ENCODE measurements at regions not wholly inside any gene's neighbourhood (a gene's known extent, or its start where the extent isn't known, plus 50 kb on each side); places are given as distances from the start of the nearest gene placed in this dataset.

DNA sequence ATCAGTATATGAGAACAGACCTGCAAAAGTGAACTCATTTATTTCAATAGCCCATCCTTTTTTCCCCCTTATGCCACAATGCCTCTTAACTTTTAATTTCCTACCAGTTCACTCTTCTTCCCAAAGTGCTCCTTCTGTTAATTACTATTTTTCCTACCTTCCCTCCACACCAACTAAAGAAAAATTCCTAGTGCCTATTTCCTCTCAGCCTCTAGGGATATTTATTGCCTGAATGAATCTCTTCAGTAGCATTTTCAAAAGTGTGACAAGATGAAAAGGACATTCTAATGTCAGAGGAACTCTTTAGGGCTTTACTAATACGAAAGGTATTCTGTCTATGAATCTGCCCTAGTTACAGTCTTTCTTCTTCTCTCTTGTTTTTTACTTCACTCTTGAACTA, 181.1 kb upstream of the SPRY1 start:
- intact Hi-C loops (cut with DNase I), result no loop called here
- Histone ChIP-seq H3K27ac (replicated peaks in 1 of 4) (no peak overlapping the region), H3K4me3 (no peak overlapping the region), H3K9me3 (no peaks in the 10 kb centered on the region), H3K36me3 (no peaks in the 10 kb centered on the region), H3K27me3 (no peaks in the 10 kb centered on the region), H3K4me1 (peaks cover 0 to 30% (median 15%) of the 10 kb centered on the region in 4 donors)
- TF ChIP-seq POLR2AphosphoS5 (IDR thresholded peaks at IDR 0.05), result no peak
- no peak for TF ChIP-seq EP300 (IDR thresholded peaks at IDR 0.05)
- no peak for TF ChIP-seq CTCF (IDR thresholded peaks at IDR 0.05)
- no peak for TF ChIP-seq POLR2A (IDR thresholded peaks at IDR 0.05; ENCODE audit: low read depth)
- DNase-seq (ENCODE audit: extremely low spot score), result no peak
- WGBS, result 58% methylated on average over 1 of the region's 1 CpG

- no peaks in the 10 kb centered on the region for H3K27me3 ChIP-seq
- H3K9me3 ChIP-seq, result no peaks in the 10 kb centered on the region
- DNase-seq (ENCODE audit: extremely low spot score), result no peak
- TF ChIP-seq POLR2A (IDR thresholded peaks at IDR 0.05; ENCODE audit: low read depth) (no peak), POLR2AphosphoS5 (IDR thresholded peaks at IDR 0.05) (no peak), CTCF (IDR thresholded peaks at IDR 0.05) (no peak), EP300 (IDR thresholded peaks at IDR 0.05) (no peak)
- no peak overlapping the region for H3K4me3 ChIP-seq
- peaks cover 0 to 30% (median 15%) of the 10 kb centered on the region in 4 donors for H3K4me1 ChIP-seq
- H3K36me3 ChIP-seq, result no peaks in the 10 kb centered on the region
- H3K27ac ChIP-seq (replicated peaks in 1 of 4), result no peak overlapping the region
- WGBS, result 16% methylated on average over 1 of the region's 1 CpG
- intact Hi-C loops (cut with DNase I), result no loop called here
Observed at GRCh38 chr4:123216543-123216942, 180.1 kb upstream of the SPRY1 start.

DNA sequence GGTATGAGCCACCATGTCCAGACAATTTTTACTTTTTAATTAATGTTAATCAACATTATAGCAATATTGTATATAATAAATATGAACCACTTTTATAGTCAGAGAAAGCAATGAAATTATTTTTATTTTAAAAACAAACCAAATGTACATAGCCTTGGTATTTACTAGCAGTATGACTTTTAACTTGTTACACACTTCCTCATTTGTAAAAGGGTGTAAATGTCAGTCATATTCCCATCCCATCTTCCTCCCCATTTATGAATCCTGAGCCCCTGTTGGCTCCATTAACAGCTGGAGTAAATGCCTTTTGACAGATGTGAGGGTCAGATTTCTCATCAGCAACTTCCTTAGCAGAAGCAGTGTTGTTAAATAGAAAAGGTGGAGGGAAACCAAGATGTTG, 179.6 kb upstream of the SPRY1 start:
- no peaks in the 10 kb centered on the region for H3K27me3 ChIP-seq
- H3K4me3 ChIP-seq, result no peak overlapping the region
- no peak for DNase-seq (ENCODE audit: extremely low spot score)
- H3K9me3 ChIP-seq, result no peaks in the 10 kb centered on the region
- intact Hi-C loops (cut with DNase I), result no loop called here
- no peak for TF ChIP-seq POLR2A (IDR thresholded peaks at IDR 0.05; ENCODE audit: low read depth)
- no peak for TF ChIP-seq POLR2AphosphoS5 (IDR thresholded peaks at IDR 0.05)
- TF ChIP-seq EP300 (IDR thresholded peaks at IDR 0.05), result no peak
- no peak for TF ChIP-seq CTCF (IDR thresholded peaks at IDR 0.05)
- no peak overlapping the region for H3K27ac ChIP-seq (replicated peaks in 1 of 4)
- H3K36me3 ChIP-seq, result no peaks in the 10 kb centered on the region
- H3K4me1 ChIP-seq, result peaks cover 0 to 30% (median 15%) of the 10 kb centered on the region in 4 donors

- TF ChIP-seq POLR2A (IDR thresholded peaks at IDR 0.05; ENCODE audit: low read depth) (no peak), POLR2AphosphoS5 (IDR thresholded peaks at IDR 0.05) (no peak), CTCF (IDR thresholded peaks at IDR 0.05) (no peak), EP300 (IDR thresholded peaks at IDR 0.05) (no peak)
Observed at GRCh38 chr4:123217664-123218063, 178.9 kb upstream of the SPRY1 start.

GRCh38 chr4:123218981-123219380, 177.6 kb upstream of the SPRY1 start:
- Histone ChIP-seq H3K27ac (replicated peaks in 1 of 4) (no peak overlapping the region), H3K27me3 (no peaks in the 10 kb centered on the region), H3K9me3 (no peaks in the 10 kb centered on the region), H3K4me1 (peaks cover 0 to 30% (median 15%) of the 10 kb centered on the region in 4 donors), H3K4me3 (no peak overlapping the region), H3K36me3 (no peaks in the 10 kb centered on the region)
- TF ChIP-seq EP300 (IDR thresholded peaks at IDR 0.05), result no peak
- TF ChIP-seq POLR2AphosphoS5 (IDR thresholded peaks at IDR 0.05), result no peak
- TF ChIP-seq CTCF (IDR thresholded peaks at IDR 0.05), result no peak
- TF ChIP-seq POLR2A (IDR thresholded peaks at IDR 0.05; ENCODE audit: low read depth), result no peak
- 99% methylated on average over 4 of the region's 4 CpGs for WGBS
- no peak for DNase-seq (ENCODE audit: extremely low spot score)
- intact Hi-C loops (cut with DNase I), result no loop called here

More at GRCh38 chr4:123217664-123218063, 178.9 kb upstream of the SPRY1 start:
- no peaks in the 10 kb centered on the region for H3K27me3 ChIP-seq
- H3K36me3 ChIP-seq, result no peaks in the 10 kb centered on the region
- no peak overlapping the region for H3K4me3 ChIP-seq
- DNase-seq (ENCODE audit: extremely low spot score), result no peak
- peaks cover 0 to 30% (median 15%) of the 10 kb centered on the region in 4 donors for H3K4me1 ChIP-seq
- no peak overlapping the region for H3K27ac ChIP-seq (replicated peaks in 1 of 4)
- no peaks in the 10 kb centered on the region for H3K9me3 ChIP-seq
- intact Hi-C loops (cut with DNase I), result no loop called here
- 35% methylated on average over 2 of the region's 2 CpGs for WGBS

Data from esophagus muscularis mucosa (tissue), 4 donors.